ENCODE measurements at regions not wholly inside any gene's neighbourhood (a gene's known extent, or its start where the extent isn't known, plus 50 kb on each side); places are given as distances from the start of the nearest gene placed in this dataset.
"Not testable (repeated sequence)": the region's sequence is repeated elsewhere in the genome, so short reads cannot be mapped to it uniquely, and the experiment has no call there.

GRCh38 chr15:25624504-25625177, 185.8 kb upstream of the UBE3A start:
- no peak for DNase-seq

DNA sequence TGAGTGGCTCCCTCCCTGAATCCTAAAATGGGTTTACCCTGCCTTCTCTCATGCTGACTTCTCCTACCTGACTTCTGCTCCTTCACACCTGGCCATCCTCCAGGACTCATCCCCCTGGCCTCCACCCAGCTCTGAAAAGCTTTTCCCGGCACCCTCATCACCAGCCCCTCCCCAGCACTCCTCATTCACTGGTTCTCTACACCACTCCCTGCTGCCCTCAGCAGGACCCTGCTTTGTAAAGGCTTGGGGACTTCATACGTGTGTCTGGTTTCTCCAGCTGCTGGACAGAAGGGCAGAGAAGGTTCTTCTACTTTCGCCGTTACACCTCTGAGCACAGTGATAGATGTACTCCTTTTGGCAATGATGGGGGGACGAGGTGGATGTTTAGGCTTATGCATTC, 184.9 kb upstream of the UBE3A start:
- no peak for DNase-seq

DNA sequence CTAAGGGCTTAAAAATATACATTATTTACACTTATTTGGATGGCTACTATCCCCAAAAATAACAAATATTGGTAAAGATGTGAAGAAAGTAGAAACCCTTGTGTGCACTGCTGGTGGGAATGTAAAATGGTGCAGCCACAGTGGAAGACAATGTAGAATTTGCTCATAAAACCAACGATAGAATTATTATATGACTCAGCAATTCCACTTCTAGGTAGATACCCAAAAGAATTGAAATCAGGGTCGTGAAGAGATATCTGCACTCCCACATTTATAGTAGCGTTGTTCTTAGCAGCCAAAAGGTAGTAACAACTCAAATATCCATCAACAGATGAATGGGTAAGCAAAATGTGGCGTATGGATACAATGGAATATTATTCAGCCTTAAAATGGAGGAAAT, 181.6 kb upstream of the UBE3A start:
- no peak for DNase-seq

GRCh38 chr15:25619761-25620160, 180.9 kb upstream of the UBE3A start:
- DNase-seq = no peak

- DNase-seq = no peak
Measured at GRCh38 chr15:25619076-25619475, 180.3 kb upstream of the UBE3A start.

GRCh38 chr15:25618161-25618560, 179.3 kb upstream of the UBE3A start:
- no peak for DNase-seq

DNA sequence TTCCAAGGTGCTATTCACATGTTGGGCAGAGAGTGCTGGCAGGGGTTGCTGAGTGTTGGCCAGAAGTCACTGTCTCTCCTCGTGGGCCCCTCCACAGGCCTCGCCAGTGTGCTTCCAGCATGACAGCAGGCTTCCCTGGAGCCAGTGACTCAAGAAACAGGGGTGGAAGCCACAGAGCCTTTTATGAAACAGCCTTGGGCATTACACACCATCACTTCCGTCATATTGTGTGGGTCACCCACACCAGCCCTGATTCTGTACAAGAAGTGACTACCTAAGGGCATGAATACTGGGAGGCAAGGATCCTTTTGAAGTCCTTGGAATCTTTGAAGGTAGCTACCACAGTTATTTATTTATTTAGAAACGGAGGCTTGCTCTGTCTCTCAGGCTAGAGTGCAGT, 177.6 kb upstream of the UBE3A start:
- no peak for DNase-seq

- no peak for DNase-seq
Measured at GRCh38 chr15:25613134-25613533, 174.3 kb upstream of the UBE3A start.

GRCh38 chr15:25611603-25612002, 172.8 kb upstream of the UBE3A start:
- DNase-seq = no peak

GRCh38 chr15:25609371-25609770, 170.5 kb upstream of the UBE3A start:
- DNase-seq = no peak

DNA sequence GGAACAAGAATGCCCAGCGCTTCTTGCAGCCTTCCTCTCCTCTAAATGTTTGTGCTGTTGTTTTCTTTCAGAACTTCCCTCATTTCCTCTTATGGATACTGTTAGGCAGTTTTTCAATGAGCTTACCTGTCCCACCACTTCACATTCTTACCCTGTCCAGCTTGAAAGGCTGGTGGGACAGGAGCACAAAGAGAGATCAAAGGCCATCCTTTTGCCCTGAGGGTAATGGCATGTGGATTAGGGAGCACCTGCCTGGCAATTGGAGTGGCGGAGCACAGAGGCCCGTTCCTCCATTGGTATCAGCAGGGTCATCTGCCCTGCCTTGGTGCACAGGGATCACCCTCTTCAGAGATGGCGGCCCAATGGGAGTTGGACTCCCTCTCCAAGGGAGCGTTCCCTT, 170.1 kb upstream of the UBE3A start:
- DNase-seq = no peak

GRCh38 chr15:25605151-25605550, 166.3 kb upstream of the UBE3A start:
- DNase-seq = no peak

GRCh38 chr15:25600751-25601150, 161.9 kb upstream of the UBE3A start:
- no peak for DNase-seq

GRCh38 chr15:25597571-25597970, 158.7 kb upstream of the UBE3A start:
- DNase-seq = no peak

DNA sequence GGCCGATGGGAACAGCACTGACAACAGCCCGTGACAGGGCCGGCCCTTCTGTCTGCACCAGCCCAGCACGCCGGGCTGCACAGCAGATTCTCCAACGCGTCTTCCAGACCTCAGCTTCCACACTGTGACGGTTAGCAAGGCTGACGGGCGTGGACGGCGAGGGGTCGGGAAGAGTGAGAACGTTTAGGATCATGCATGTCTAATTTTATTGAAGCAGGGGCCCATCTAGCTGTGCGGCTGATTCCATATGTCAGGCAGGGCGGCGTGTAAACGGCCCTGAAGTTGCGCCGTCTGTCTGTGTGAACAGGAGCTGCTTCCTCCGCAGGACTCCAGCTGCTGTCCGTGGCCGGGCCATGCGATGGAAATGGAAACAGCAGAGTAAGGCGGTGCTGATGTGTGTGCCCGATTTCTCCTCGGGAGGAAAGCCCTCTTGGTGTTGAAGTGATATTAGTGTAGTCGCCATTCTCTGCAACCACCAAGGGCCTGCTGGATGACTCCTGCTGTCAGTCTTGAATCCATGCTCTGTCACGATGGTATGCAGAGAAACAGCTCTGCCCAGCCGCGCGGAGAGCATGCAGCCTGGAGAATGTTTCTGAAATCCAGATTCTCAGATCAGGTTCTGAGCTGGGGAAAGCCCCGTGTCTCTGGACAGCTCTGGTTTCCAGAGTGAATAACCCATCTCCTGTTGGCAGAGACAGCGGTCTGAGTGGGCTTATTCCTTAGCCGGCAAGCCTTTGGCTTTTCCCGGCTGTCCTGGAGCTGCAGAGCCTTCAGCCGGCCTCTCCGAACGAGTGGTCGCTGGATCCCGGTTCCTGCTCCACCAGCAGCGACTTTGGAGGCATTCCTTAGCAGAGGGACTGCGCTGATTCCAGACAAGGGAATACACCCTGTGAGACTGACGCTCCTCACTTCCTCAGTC, 158.1 kb upstream of the UBE3A start:
- DNase-seq = no peak

DNA sequence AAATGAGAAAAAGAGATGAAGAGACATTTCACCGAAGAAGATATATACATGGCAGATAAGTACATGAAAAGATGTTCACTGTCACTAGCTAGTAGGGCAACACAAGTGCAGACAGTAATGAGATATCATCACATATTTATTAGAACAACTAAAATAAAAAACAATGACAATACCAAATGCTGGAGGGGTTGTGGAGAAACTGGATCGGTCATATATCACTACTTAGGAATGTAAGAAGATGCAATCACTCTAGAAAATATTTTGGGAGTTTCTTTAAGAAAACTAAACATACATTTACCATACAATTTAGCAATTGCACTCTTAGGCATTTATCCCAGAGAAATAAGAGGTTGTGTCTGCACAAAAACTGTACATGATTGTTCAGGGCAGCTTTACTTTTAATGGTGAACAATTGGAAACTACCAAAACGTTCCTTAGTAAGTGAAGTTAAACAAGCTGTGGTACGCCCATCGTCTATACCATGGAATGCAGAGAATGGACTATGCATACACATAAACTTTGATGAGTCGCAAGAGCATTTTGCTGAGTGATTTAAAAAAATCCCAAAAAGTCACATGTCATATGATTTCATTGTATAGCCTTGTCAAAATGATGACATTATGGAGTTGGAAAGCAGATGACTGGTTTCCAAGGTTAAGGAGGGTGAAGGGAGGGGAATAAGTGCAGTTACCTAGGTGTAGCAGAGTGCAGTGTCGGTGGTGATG, 149.0 kb upstream of the UBE3A start:
- no peak for DNase-seq

DNA sequence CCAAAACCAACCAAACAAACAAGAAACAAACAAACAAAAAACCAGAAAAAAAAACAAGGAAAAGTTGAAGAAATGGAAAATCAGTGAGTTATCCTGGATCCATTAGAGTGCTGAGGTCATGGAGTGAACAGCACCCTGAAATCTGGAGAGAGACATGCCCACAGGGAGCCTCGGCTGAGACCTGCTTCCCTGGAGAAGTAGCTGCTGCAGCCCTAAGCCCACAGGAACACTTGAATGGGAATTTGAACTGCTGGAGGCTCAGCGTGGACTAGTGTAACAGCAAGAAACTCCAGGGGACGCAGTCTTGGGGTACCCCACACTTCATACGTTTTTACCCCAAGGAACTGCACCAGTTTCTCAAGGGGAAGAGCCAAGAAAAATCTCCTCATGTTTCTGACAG, 144.1 kb upstream of the UBE3A start:
- DNase-seq = no peak

DNA sequence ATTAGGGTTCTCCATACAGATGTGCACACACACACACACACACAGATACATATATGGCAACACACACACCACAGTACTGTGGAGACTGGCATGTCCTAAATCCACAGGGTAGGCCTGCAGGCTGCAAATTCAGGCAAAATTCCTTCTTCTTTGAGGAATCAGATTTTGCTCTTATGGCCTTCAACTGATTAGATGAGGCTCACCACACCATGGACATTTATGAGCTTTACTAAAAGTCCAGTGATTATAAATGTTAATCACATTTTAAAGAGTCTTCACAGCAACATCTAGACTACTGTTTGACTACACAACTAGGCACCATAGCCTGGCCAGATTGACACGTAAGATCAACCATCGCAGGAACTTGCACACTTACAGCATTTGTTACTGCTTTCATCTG, 140.3 kb upstream of the UBE3A start:
- no peak for DNase-seq

GRCh38 chr15:25572191-25572590, 133.4 kb upstream of the UBE3A start:
- DNase-seq = no peak

- DNase-seq = no peak
Measured at GRCh38 chr15:25568751-25569150, 129.9 kb upstream of the UBE3A start.

DNA sequence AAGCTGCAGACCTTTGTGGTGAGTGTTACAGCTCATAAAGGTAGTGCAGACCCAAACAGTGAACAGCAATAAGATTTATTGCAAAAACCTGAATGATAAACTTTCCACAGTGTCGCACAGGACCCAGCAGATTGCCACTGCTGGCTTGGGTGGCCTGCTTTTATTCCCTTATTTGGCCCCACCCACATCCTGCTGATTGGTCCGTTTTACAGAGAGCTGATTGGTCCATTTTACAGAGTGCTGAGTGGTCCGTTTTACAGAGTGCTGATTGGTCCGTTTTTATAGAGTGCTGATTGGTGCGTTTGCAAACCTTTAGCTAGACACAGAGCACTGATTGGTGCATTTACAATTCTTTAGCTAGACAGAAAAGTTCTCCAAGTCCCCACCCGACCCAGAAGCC, 127.7 kb upstream of the UBE3A start:
- DNase-seq = not testable (repeated sequence)

DNA sequence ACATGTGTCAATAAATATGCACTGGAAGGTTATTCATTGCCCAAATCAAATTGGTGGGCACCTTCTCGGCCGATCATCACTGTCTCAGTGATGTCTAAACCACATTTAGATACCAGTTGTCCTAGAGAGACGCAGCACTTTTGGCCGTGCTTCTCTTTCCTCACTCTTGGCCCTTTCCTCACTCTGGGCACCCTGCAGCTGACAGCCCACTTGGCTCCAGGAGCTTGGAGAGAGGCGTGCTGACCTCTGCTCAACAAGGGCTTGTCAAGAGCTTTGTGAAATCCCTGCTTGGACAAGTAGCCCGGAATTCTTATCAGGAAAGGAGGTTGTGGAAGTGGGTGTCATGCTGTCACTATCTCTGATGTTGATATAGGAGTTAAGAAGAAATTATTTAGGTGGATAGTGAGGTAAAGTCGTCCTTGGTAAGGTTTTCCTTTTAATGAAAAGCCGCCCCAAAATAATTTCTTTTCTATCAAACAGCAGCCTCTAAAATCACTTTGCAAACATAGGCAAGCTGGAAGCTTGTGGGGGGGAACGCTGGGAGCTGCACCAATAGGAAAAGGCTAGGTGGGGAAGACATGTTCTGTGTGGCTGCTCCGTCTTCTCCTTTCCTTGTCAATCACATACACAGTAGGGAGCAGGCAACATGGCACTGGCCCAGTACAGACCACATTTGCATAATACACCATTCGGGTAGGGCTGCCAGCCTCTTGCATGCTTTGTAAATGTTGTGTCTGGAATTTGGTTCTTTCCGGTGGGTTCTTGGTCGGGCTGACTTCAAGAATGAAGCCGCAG, 126.8 kb upstream of the UBE3A start:
- DNase-seq = no peak

GRCh38 chr15:25563596-25563995, 124.8 kb upstream of the UBE3A start:
- no peak for DNase-seq
